GM21447 (cell line): ENCODE measurements at regions not wholly inside any gene's neighbourhood (a gene's known extent, or its start where the extent isn't known, plus 50 kb on each side); places are given as distances from the start of the nearest gene placed in this dataset.
"Not testable (repeated sequence)": the region's sequence is repeated elsewhere in the genome, so short reads cannot be mapped to it uniquely, and the experiment has no call there.

Experiments used
- ATAC-seq: cut with Tn5 transposase; IDR thresholded peaks from one replicate; pipeline ENCODE4 v1.9.1; 2021; ENCODE audit not compliant: unreplicated experiment

- no peak for ATAC-seq
These were observed 731.0 kb downstream of the SLITRK1 start for GRCh38 chr13:83151308-83151660.

- no peak for ATAC-seq
These were observed 731.5 kb downstream of the SLITRK1 start for GRCh38 chr13:83150616-83151307.

DNA sequence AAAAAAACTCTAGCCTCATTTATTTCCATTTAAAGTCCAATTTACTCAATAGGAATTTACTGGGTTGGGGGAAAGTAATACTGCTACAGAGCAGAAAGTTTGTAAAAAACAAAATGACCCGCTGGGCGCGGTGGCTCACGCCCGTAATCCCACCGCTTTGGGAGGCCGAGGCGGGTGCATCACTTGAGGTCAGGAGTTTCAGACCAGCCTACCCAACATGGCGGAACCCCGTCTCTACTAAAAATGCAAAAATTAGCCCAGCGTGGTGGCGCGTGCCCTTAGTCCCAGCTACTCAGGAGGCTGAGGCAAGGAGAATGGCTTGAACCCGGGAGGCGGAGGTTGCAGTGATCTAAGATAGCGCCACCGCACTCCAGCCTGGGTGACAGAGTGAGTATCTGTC is 745.6 kb downstream of the SLITRK1 start:
- ATAC-seq, result no peak

GRCh38 chr13:83125791-83126190 is 756.5 kb downstream of the SLITRK1 start:
- no peak for ATAC-seq

DNA sequence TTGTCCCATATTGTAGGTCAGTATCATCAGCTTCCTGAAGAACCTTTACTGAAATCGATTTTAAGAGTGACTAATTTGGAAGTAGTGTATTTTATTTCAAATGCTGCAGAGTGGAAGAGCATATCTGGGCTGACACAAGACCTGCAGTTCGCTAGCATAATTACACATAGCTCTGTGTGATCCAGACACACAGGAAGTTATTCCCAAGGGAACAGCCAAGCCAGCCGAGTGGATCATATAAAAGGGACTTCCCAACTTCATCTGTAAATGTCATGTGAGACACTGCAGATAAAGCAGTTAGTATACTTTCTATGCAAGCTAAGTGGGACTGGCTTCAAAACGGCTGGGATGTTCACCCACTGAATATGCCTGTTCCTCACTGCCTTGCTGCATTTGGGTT is 760.4 kb downstream of the SLITRK1 start:
- ATAC-seq, result no peak

GRCh38 chr13:83117046-83117445 is 765.2 kb downstream of the SLITRK1 start:
- ATAC-seq, result no peak

- ATAC-seq, result not testable (repeated sequence)
These were observed 780.6 kb downstream of the SLITRK1 start for GRCh38 chr13:83101574-83102247.

DNA sequence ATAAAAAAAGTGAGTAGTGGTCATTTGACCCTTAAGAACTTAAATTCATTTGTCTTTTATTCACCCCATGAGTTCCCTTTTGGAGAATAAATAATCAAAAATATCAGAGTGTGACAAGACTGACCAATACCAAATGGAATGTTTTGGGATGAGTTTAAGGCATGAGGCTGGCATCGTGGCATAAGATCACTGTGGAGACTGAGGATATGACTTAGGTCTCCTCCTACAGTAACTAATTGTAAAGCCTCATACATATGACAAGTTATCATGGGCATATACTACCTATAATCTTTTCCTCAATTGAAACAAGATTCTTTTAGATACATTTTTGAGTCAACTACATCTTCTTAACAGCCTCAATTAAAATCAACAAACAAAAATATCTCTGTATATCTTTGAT is 782.0 kb downstream of the SLITRK1 start:
- no peak for ATAC-seq

- no peak for ATAC-seq
These were observed 793.4 kb downstream of the SLITRK1 start for GRCh38 chr13:83088858-83089257.

DNA sequence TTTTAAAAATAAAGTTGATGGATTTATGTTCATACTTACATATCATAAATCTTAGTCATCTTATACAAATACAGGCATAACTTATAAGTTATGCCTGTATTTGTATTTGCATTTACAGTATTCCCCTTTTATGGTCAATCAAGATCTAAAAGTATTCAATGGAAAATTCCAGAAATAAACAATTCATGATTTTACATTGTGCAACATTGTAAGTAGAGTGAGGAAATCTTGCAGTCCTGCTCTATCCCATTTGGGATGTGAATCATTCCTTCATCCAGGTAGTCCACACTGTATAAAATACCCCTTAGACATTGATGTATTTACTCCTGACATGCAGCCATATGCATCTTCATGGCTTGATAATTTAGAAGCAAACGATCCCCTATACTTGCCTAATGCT is 795.3 kb downstream of the SLITRK1 start:
- ATAC-seq, result no peak

DNA sequence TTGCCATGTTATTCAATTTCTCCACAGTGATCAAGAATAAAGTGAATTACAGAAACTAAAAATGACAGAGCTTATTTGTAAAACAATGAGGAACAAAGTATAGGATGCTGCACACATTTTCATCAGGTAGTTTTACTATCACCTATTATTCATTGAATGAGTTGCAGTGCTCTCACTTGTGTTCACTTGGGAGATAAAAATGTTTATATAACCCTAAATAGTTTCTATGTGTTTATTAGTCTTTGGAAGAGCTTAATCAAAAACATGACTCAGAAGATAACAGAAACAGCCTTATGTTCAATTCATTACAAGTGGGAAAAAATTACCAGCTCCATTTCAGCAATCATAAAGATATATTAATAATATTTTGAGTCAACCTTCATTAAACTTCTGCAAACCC is 796.2 kb downstream of the SLITRK1 start:
- no peak for ATAC-seq

GRCh38 chr13:83085186-83085900 is 796.9 kb downstream of the SLITRK1 start:
- ATAC-seq, result no peak

DNA sequence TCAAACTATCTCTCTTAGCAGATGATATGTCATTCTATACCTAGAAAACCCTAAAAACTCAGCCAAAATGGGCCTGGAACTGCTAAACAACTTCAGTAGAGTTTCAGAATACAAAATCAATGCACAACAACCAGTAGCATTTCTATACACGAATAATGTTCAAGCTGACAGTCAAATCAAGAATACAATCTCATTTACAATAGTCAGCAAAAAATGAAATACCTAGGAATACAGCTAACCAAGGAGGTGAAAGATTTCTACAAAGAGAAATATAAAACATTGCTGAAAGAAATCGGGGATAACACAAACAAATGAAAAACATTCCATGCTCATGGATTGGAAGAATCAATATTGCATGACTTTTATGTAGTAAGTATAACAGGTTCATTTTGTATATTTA is 804.8 kb downstream of the SLITRK1 start:
- ATAC-seq, result no peak

DNA sequence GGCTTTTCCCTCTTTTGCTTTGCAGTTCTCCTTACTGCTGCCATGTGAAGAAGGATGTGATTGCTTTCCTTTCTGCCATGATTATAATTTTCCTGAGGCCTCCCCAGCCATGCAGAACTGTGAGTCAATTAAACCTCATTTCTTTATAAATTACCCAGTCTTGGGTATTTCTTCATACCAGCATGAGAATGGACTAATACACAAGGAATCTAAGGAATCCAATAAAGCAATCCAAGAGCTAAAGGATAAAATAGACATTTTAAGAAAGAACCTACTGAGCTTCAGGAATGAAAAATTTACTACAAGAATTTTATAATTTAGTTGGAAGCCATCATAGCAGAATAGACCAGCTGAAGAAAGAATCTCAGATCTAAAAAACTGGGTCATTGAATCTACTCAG is 808.3 kb downstream of the SLITRK1 start:
- ATAC-seq, result not testable (repeated sequence)

DNA sequence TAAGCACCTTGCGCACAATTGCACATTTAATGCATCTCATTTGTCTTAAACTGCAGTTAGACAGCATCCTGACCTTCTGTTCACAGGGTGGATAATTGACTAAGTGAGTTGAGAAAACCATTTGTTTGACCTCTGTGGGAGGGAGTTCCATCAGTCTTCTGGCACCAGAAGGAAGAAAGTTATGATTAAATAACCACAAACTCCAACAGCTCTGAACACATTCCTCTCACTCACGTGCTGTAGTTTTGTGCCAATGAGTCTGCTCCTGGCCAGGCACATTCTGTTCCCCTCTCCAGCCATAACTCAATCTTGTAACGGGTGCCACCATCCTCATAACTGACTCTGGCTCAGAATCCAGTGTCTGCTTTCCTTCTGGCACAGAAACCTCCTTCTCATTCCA is 817.2 kb downstream of the SLITRK1 start:
- ATAC-seq, result no peak

DNA sequence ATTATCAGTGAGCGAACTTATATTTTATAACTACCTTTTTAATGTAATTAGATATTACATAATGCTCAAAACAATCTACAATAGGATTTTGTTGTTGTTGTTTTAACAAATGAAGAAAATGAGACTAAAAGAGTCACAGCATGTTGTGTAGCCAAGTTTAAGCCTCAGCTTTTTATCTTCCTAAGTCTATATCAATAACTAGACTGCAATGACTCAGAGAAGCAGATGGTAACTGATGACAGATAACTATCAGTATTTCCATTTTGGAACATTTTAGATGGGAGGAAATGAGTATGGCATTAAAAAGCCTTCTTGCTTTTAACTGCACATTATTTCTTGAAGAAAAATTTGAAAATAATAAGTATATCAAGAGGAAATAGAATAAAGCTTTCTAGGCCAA is 825.2 kb downstream of the SLITRK1 start:
- no peak for ATAC-seq

DNA sequence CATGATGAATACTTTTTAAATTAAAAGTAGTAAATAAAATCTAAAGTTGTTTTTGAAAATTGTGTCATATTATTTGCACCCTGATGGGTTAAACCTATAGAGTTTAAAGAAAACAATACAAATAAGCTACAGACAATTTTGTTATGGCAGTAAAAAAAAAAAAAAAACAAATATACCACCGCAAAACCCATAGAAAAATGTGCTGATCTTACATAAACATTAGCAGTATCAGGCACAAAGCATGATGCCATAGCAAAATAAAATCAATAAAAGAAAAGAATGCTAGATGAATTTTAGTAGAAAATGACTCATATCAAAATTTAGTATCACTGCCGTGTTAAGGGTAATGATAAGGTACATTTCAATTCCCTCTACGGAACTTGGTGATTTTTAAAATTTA is 826.0 kb downstream of the SLITRK1 start:
- ATAC-seq, result no peak

- no peak for ATAC-seq
These were observed 833.9 kb downstream of the SLITRK1 start for GRCh38 chr13:83048419-83048818.

- ATAC-seq, result no peak
These were observed 857.2 kb downstream of the SLITRK1 start for GRCh38 chr13:83024955-83025594.

- no peak for ATAC-seq
These were observed 858.0 kb downstream of the SLITRK1 start for GRCh38 chr13:83024232-83024631.

GRCh38 chr13:83019986-83020385 is 862.3 kb downstream of the SLITRK1 start:
- no peak for ATAC-seq

- ATAC-seq, result no peak
These were observed 872.3 kb downstream of the SLITRK1 start for GRCh38 chr13:83009987-83010386.
